Vagina (tissue), 2 donors: ENCODE measurements at regions not wholly inside any gene's neighbourhood (a gene's known extent, or its start where the extent isn't known, plus 50 kb on each side); places are given as distances from the start of the nearest gene placed in this dataset.

ENCODE experiments used
- CTCF ChIP-seq, 3 experiments: fragments of 450-650 bp in 2 of 3; fragments of 200-600 bp in 1 of 3; sonication (generic) in 1 of 3; IDR thresholded peaks; one replicate each; pipeline ENCODE4 v1.5.1; 2017 to 2019; ENCODE audit warnings: antibody characterized with exemption in 3 of 3, mild to moderate bottlenecking in 2 of 3, moderate library complexity in 2 of 3
- POLR2A ChIP-seq, 2 donors: fragments of 450-650 bp; IDR thresholded peaks; one replicate each; pipeline ENCODE4 v1.6.1; 2017; ENCODE audit warnings: antibody characterized with exemption in 2 of 2, mild to moderate bottlenecking in 2 of 2, moderate library complexity in 2 of 2
- POLR2AphosphoS5 ChIP-seq, 2 donors: sonication (generic); formaldehyde crosslinking; IDR thresholded peaks; one replicate each; pipeline ENCODE4 v1.9.0; 2017; ENCODE audit warnings: antibody characterized with exemption in 2 of 2, mild to moderate bottlenecking in 2 of 2, low read depth in 1 of 2; ENCODE audit not compliant: insufficient read depth in 1 of 2

- TF ChIP-seq POLR2A (IDR thresholded peaks at IDR 0.05) (no peak), CTCF (IDR thresholded peaks at IDR 0.05) (no peak), POLR2AphosphoS5 (IDR thresholded peaks at IDR 0.05; ENCODE audit: insufficient read depth in 1 of 2, low read depth in 1 of 2) (no peak)
Observed at GRCh38 chr9:134971196-134971595, 53.5 kb upstream of the FCN1 start.
